ENCODE measurements at regions not wholly inside any gene's neighbourhood (a gene's known extent, or its start where the extent isn't known, plus 50 kb on each side); places are given as distances from the start of the nearest gene placed in this dataset.

DNA sequence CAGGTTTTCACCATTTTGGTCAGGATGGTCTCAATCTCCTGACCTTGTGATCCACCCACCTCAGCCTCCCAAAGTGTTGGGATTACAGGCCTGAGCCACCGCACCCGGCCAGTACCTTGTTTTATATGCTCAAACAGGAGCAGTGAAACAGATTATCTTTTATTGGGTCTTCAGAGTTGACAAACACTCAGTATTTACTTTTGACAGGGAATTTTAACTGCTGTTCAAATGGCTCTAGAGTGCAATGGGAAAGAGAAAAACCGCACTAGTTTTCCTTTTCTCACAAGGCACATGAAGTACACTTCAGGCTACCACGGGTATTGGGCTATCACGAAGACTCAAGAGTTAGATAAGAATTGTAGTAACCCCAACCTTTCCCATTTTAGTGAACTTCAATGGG is 471.9 kb upstream of the DAB2 start:
- Mint-ChIP-seq H3K27me3 (ENCODE audit: insufficient read depth, unreplicated experiment) (no peaks in the 10 kb centered on the region), H3K9me3 (ENCODE audit: unreplicated experiment) (no peaks in the 10 kb centered on the region), H3K27ac (ENCODE audit: low read depth, unreplicated experiment) (no peak overlapping the region), H3K4me1 (ENCODE audit: insufficient read depth, unreplicated experiment) (peaks cover 17% of the 10 kb centered on the region), H3K36me3 (ENCODE audit: insufficient read depth, unreplicated experiment) (no peaks in the 10 kb centered on the region), H3K4me3 (ENCODE audit: unreplicated experiment) (no peak overlapping the region)
- no peak for DNase-seq (ENCODE audit: unreplicated experiment)
- POLR2A ChIA-PET = no interaction called here
- intact Hi-C loops (cut with micrococcal nuclease) = no loop called here
- BruUV-seq (replicated peaks) = no TSS peak
- CTCF ChIA-PET = no interaction called here
- TF ChIP-seq, protein P1, sequence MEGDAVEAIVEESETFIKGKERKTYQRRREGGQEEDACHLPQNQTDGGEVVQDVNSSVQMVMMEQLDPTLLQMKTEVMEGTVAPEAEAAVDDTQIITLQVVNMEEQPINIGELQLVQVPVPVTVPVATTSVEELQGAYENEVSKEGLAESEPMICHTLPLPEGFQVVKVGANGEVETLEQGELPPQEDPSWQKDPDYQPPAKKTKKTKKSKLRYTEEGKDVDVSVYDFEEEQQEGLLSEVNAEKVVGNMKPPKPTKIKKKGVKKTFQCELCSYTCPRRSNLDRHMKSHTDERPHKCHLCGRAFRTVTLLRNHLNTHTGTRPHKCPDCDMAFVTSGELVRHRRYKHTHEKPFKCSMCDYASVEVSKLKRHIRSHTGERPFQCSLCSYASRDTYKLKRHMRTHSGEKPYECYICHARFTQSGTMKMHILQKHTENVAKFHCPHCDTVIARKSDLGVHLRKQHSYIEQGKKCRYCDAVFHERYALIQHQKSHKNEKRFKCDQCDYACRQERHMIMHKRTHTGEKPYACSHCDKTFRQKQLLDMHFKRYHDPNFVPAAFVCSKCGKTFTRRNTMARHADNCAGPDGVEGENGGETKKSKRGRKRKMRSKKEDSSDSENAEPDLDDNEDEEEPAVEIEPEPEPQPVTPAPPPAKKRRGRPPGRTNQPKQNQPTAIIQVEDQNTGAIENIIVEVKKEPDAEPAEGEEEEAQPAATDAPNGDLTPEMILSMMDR (IDR thresholded peaks at IDR 0.05; ENCODE audit: unreplicated experiment) = no peak

- TF ChIP-seq, protein P1 (IDR thresholded peaks at IDR 0.05; ENCODE audit: unreplicated experiment) = no peak
- no peaks in the 10 kb centered on the region for H3K27me3 Mint-ChIP-seq (ENCODE audit: insufficient read depth, unreplicated experiment)
- no peak overlapping the region for H3K4me3 Mint-ChIP-seq (ENCODE audit: unreplicated experiment)
- no peaks in the 10 kb centered on the region for H3K9me3 Mint-ChIP-seq (ENCODE audit: unreplicated experiment)
- BruUV-seq (replicated peaks) = no TSS peak
- no peak overlapping the region for H3K27ac Mint-ChIP-seq (ENCODE audit: low read depth, unreplicated experiment)
- ChIA-PET CTCF (no interaction called here), POLR2A (no interaction called here)
- no peak for DNase-seq (ENCODE audit: unreplicated experiment)
- H3K36me3 Mint-ChIP-seq (ENCODE audit: insufficient read depth, unreplicated experiment) = no peaks in the 10 kb centered on the region
- H3K4me1 Mint-ChIP-seq (ENCODE audit: insufficient read depth, unreplicated experiment) = peaks cover 23% of the 10 kb centered on the region
- intact Hi-C loops (cut with micrococcal nuclease) = no loop called here
Measured at GRCh38 chr5:39896104-39896503, 471.3 kb upstream of the DAB2 start.

DNA sequence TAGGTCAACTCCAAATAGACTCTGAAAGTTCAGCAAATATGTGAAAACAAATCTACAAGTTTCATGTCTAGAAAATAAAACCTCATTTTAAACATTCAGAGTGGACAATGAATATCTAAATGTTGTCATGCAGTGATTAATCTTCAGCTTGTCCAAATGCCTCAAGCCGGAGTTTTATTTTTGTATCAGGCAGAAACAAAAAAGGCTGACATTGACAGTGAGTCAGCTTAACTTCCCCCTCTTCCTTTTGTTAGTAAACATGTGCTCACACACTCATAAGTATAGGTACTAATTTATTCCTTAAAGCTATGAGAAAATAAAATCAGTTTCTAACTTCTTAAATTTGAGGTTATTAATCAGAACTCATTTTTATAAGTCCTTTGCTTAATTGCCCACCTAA is 467.9 kb upstream of the DAB2 start:
- H3K9me3 Mint-ChIP-seq (ENCODE audit: unreplicated experiment) = no peaks in the 10 kb centered on the region
- TF ChIP-seq, protein P1 (IDR thresholded peaks at IDR 0.05; ENCODE audit: unreplicated experiment) = no peak
- peaks cover 24% of the 10 kb centered on the region for H3K4me1 Mint-ChIP-seq (ENCODE audit: insufficient read depth, unreplicated experiment)
- H3K27ac Mint-ChIP-seq (ENCODE audit: low read depth, unreplicated experiment) = peak overlapping the region; percentile 70
- no peaks in the 10 kb centered on the region for H3K27me3 Mint-ChIP-seq (ENCODE audit: insufficient read depth, unreplicated experiment)
- DNase-seq (ENCODE audit: unreplicated experiment) = peak; percentile 46
- CTCF ChIA-PET = interaction anchor here (0.5 to 0.8 kb wide), 4 partner anchors 20 to 832 kb away, joined by 3 to 4 read pairs (median 4); no protein-coding TSS in a partner anchor
- H3K4me3 Mint-ChIP-seq (ENCODE audit: unreplicated experiment) = no peak overlapping the region
- no peaks in the 10 kb centered on the region for H3K36me3 Mint-ChIP-seq (ENCODE audit: insufficient read depth, unreplicated experiment)
- no TSS peak for BruUV-seq (replicated peaks)
- intact Hi-C loops (cut with micrococcal nuclease) = no loop called here
- POLR2A ChIA-PET = interaction anchor here (0.5 kb wide), 1 partner anchor 598 kb away, joined by 3 read pairs; no protein-coding TSS in a partner anchor

GRCh38 chr5:39891376-39891775 is 466.6 kb upstream of the DAB2 start:
- CTCF ChIA-PET = no interaction called here
- Mint-ChIP-seq H3K9me3 (ENCODE audit: unreplicated experiment) (no peaks in the 10 kb centered on the region), H3K36me3 (ENCODE audit: insufficient read depth, unreplicated experiment) (no peaks in the 10 kb centered on the region), H3K27ac (ENCODE audit: low read depth, unreplicated experiment) (peak overlapping the region; percentile 35), H3K27me3 (ENCODE audit: insufficient read depth, unreplicated experiment) (no peaks in the 10 kb centered on the region), H3K4me3 (ENCODE audit: unreplicated experiment) (no peak overlapping the region), H3K4me1 (ENCODE audit: insufficient read depth, unreplicated experiment) (peaks cover 24% of the 10 kb centered on the region)
- no TSS peak for BruUV-seq (replicated peaks)
- intact Hi-C loops (cut with micrococcal nuclease) = no loop called here
- DNase-seq (ENCODE audit: unreplicated experiment) = peak; percentile 67
- POLR2A ChIA-PET = no interaction called here
- TF ChIP-seq, protein P1 (IDR thresholded peaks at IDR 0.05; ENCODE audit: unreplicated experiment) = no peak

Data from MCF 10A (cell line).